HFF-Myc (cell line): ENCODE measurements at regions not wholly inside any gene's neighbourhood (a gene's known extent, or its start where the extent isn't known, plus 50 kb on each side); places are given as distances from the start of the nearest gene placed in this dataset.
"Not testable (repeated sequence)": the region's sequence is repeated elsewhere in the genome, so short reads cannot be mapped to it uniquely, and the experiment has no call there.

Experiments used
- DNase-seq: peaks from one replicate; pipeline ENCODE4 v3.0.0-alpha.2; 2011; ENCODE audit warnings: low read depth; ENCODE audit errors: extremely low read depth
- H3K4me3 ChIP-seq: replicated peaks from 2 replicates; pipeline ENCODE4 v1.5.1; 2011; ENCODE audit warnings: low read depth, mild to moderate bottlenecking, control low read depth, low read length
- TF ChIP-seq, protein P1 (sequence below): IDR thresholded peaks from 2 replicates; pipeline ENCODE4 v1.5.1; 2012; ENCODE audit warnings: mild to moderate bottlenecking, low read depth, low read length, control low read depth; ENCODE audit errors: missing control alignments

GRCh38 chr4:183011213-183011907, 87.7 kb upstream of the WWC2 start:
- H3K4me3 ChIP-seq = no peak overlapping the region
- TF ChIP-seq, protein P1, sequence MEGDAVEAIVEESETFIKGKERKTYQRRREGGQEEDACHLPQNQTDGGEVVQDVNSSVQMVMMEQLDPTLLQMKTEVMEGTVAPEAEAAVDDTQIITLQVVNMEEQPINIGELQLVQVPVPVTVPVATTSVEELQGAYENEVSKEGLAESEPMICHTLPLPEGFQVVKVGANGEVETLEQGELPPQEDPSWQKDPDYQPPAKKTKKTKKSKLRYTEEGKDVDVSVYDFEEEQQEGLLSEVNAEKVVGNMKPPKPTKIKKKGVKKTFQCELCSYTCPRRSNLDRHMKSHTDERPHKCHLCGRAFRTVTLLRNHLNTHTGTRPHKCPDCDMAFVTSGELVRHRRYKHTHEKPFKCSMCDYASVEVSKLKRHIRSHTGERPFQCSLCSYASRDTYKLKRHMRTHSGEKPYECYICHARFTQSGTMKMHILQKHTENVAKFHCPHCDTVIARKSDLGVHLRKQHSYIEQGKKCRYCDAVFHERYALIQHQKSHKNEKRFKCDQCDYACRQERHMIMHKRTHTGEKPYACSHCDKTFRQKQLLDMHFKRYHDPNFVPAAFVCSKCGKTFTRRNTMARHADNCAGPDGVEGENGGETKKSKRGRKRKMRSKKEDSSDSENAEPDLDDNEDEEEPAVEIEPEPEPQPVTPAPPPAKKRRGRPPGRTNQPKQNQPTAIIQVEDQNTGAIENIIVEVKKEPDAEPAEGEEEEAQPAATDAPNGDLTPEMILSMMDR = no peak
- no peak for DNase-seq

GRCh38 chr4:183008492-183008891, 90.6 kb upstream of the WWC2 start:
- DNase-seq = no peak
- TF ChIP-seq, protein P1 = no peak
- no peak overlapping the region for H3K4me3 ChIP-seq

- H3K4me3 ChIP-seq, DNase-seq: not testable (repeated sequence)
Observed at GRCh38 chr4:183004370-183004769, 87.2 kb upstream of the DCTD start.

GRCh38 chr4:182994171-182994570, 77.0 kb upstream of the DCTD start:
- TF ChIP-seq, protein P1 = no peak
- H3K4me3 ChIP-seq = no peak overlapping the region
- DNase-seq = no peak

DNA sequence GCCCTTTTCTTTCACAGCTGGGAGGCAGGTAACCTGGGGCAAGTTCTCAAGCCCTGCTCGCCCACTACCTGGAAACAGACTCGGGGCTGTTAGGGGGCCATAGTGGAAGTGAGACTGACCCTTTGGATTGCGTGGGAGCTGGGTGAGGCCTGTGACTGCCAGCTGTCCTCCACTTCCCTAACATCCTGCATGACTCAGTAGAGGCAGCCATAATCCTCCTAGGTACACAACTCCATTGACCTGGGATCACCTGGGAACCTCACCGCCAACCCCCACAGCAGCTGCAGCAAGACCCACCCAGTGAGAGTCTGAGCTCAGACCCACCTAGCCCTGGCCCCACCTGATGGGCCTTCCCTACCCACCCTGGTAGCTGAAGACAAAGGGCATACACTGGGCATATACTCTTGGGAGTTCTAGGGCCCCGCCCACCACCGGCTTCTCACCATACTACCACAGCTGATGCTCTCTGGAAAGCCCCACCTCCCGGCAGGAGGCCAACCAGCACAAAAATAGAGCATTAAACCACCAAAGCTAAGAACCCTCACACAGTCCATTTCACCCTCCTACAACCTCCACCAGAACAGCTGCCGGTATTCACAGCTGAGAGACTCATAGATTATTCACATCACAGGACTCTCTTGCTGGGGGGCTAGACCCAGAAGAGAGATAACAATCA, 61.1 kb upstream of the DCTD start:
- TF ChIP-seq, protein P1 = no peak
- DNase-seq = no peak
- no peak overlapping the region for H3K4me3 ChIP-seq

DNA sequence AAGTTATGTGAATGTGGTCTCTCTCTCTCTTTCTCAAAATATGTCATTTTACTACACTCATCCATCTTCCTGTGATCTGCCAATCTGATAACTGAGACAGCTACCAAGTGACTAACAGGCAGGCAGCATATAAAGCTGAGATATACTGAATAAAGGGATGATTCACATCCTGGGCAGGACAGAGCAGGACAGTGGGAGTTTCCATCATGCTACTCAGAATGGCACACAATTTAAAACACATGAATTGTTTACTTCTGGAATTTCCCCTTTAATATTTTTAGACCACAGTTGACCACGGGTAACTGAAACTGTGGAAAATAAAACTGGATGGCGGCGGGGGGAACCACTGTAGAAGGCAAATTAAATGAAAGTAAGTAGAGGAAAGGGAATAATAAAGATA, 58.6 kb upstream of the DCTD start:
- DNase-seq = peak; percentile 62
- H3K4me3 ChIP-seq = no peak overlapping the region
- TF ChIP-seq, protein P1 = no peak

DNA sequence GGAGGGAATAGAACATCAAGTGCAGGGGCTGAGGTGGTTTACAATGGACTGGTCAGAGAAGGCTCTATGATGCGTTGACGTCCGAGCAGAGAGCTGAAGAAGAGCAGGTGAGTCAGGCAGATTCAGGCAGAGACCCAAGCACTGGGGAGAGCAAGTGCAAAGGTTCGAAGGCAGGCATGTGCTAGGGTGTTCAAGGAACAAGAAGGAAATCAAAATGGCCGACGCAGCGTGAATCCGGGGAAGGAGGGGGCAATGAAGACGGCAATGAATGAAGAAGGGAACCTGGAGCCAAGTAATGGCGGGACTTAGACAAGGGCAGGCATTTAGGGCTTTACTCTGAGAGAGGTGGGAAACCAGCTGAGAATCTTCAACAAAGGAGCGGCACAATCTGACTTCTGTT, 56.8 kb upstream of the DCTD start:
- H3K4me3 ChIP-seq = no peak overlapping the region
- TF ChIP-seq, protein P1 = no peak
- no peak for DNase-seq
